BJ (cell line): ENCODE measurements at regions not wholly inside any gene's neighbourhood (a gene's known extent, or its start where the extent isn't known, plus 50 kb on each side); places are given as distances from the start of the nearest gene placed in this dataset.

Experiments
- CTCF ChIA-PET: fragments of 350-600 bp; formaldehyde crosslinking; extraction: SDS; loops from one replicate; lab custom pipeline; 2021; ENCODE audit warnings: antibody characterized with exemption, inconsistent platforms; lab: Yijun Ruan, JAX
- POLR2A ChIA-PET: fragments of 300-600 bp; sonication (Branson Sonifier 250); formaldehyde crosslinking; extraction: SDS; loops from one replicate; lab custom pipeline; 2021; ENCODE audit warnings: antibody characterized with exemption; lab: Charles Lee
- DNase-seq: peaks from one replicate; pipeline ENCODE4 v3.0.0-alpha.2; 2011; ENCODE audit warnings: low read depth
- H3K27me3 ChIP-seq: 2 replicates; pipeline ENCODE4 v1.6.0; 2011; ENCODE audit warnings: low read length; ENCODE audit not compliant: control insufficient read depth, insufficient read depth
- H3K36me3 ChIP-seq: 2 replicates; pipeline ENCODE4 v1.5.1; 2011; ENCODE audit warnings: low read length; ENCODE audit not compliant: control insufficient read depth, insufficient read depth
- H3K4me3 ChIP-seq: 2 replicates; pipeline ENCODE4 v1.5.1; 2011; ENCODE audit warnings: low read depth, mild to moderate bottlenecking, control low read depth, low read length
- CTCF ChIP-seq: IDR thresholded peaks from 2 replicates; pipeline ENCODE4 v1.5.1; 2011; ENCODE audit warnings: low read depth, mild to moderate bottlenecking, control low read depth, inconsistent platforms, low read length, moderate library complexity; ENCODE audit not compliant: insufficient read depth

- Histone ChIP-seq H3K4me3 (no peak overlapping the region), H3K27me3 (no peaks in the 10 kb centered on the region), H3K36me3 (no peaks in the 10 kb centered on the region)
- ChIA-PET CTCF (no interaction called here), POLR2A (no interaction called here)
- DNase-seq: no peak
- TF ChIP-seq CTCF: no peak
Measured at GRCh38 chr9:30970812-30971211, 1413.6 kb upstream of the ACO1 start.

DNA sequence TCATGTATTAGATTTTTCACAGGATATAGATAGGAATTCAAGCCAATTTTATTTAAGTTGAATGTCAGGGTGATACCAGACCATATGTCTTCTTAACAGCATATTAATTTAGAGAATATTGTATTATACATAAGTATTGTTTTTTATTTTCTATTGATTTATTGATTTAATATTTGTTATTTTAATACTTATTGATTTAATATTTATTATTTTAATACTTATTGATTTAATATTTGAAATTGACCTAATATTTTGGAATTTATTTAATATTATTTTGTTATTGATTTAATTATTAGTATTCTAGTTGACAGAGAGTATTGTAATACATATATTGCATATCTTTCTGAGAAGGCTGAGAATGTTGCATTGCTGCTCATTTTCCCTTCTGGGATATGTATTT is 1411.8 kb upstream of the ACO1 start:
- TF ChIP-seq CTCF: no peak
- POLR2A ChIA-PET: no interaction called here
- CTCF ChIA-PET: no interaction called here
- H3K27me3 ChIP-seq: no peaks in the 10 kb centered on the region
- H3K36me3 ChIP-seq: no peaks in the 10 kb centered on the region
- DNase-seq: no peak
- no peak overlapping the region for H3K4me3 ChIP-seq

- ChIA-PET POLR2A (no interaction called here), CTCF (no interaction called here)
- DNase-seq: no peak
- no peak for TF ChIP-seq CTCF
- no peak overlapping the region for H3K4me3 ChIP-seq
- no peaks in the 10 kb centered on the region for H3K36me3 ChIP-seq
- no peaks in the 10 kb centered on the region for H3K27me3 ChIP-seq
Measured at GRCh38 chr9:30977965-30978364, 1406.5 kb upstream of the ACO1 start.

GRCh38 chr9:30982301-30982700 is 1402.1 kb upstream of the ACO1 start:
- ChIA-PET POLR2A (no interaction called here), CTCF (no interaction called here)
- no peaks in the 10 kb centered on the region for H3K36me3 ChIP-seq
- H3K4me3 ChIP-seq: no peak overlapping the region
- H3K27me3 ChIP-seq: no peaks in the 10 kb centered on the region
- no peak for DNase-seq
- no peak for TF ChIP-seq CTCF

DNA sequence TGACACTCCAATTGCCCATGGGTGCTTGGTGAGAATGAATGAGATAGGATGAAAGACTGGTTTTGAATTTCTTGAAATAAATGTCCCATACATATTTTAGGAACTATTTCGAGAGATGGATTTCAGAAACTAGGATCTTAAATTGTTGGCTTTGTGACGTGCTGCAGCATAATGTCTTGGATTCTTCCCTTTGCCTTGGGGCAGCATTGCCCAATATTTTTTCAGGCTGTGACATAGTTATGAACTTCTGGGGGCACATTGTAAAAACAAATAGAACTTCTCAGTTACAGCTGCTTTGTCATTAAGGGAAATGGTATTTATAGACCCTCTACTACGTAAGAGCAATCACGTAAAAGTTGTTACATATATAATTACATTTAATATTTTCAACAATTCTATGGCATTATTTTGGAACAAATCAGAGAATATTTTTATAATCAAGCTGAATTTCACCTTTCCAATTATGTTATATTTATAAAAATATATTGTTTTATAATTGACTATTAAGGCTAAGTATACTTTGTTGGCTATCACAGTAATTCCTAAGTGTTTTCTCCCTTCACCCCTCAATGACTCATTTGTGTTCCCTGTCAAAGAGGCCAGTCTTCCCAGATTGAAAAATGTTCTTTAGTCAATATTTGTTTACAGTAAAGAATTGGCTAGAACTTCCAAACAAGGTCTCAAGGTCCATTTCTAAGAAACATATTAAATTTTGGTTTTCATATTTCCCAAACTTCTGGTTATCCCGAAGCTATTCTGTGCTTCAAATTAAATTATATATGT is 1388.3 kb upstream of the ACO1 start:
- ChIA-PET CTCF (no interaction called here), POLR2A (no interaction called here)
- no peaks in the 10 kb centered on the region for H3K27me3 ChIP-seq
- no peak for DNase-seq
- TF ChIP-seq CTCF: no peak
- H3K36me3 ChIP-seq: no peaks in the 10 kb centered on the region
- H3K4me3 ChIP-seq: no peak overlapping the region
